GM21825 (cell line): ENCODE measurements at regions not wholly inside any gene's neighbourhood (a gene's known extent, or its start where the extent isn't known, plus 50 kb on each side); places are given as distances from the start of the nearest gene placed in this dataset.

Source experiments
- ATAC-seq: cut with Tn5 transposase; IDR thresholded peaks from one replicate; pipeline ENCODE4 v1.9.1; 2021; ENCODE audit warnings: mild to moderate bottlenecking, moderate library complexity; ENCODE audit not compliant: unreplicated experiment

- ATAC-seq: no peak
These were observed 395.3 kb downstream of the TSN start for GRCh38 chr2:122150524-122151280.

GRCh38 chr2:122152571-122152970 lies 397.1 kb downstream of the TSN start:
- ATAC-seq: no peak

GRCh38 chr2:122156176-122156890 lies 400.9 kb downstream of the TSN start:
- ATAC-seq: no peak

GRCh38 chr2:122157158-122157557 lies 401.7 kb downstream of the TSN start:
- ATAC-seq: no peak

GRCh38 chr2:122163617-122164016 lies 408.2 kb downstream of the TSN start:
- no peak for ATAC-seq

- ATAC-seq: no peak
These were observed 409.5 kb downstream of the TSN start for GRCh38 chr2:122164964-122165363.

- no peak for ATAC-seq
These were observed 411.4 kb downstream of the TSN start for GRCh38 chr2:122166820-122167219.

GRCh38 chr2:122167515-122167914 lies 412.1 kb downstream of the TSN start:
- no peak for ATAC-seq

GRCh38 chr2:122168799-122169198 lies 413.3 kb downstream of the TSN start:
- ATAC-seq: no peak

GRCh38 chr2:122172812-122173211 lies 417.4 kb downstream of the TSN start:
- ATAC-seq: no peak

- no peak for ATAC-seq
These were observed 418.6 kb downstream of the TSN start for GRCh38 chr2:122174061-122174460.

GRCh38 chr2:122179492-122180165 lies 424.2 kb downstream of the TSN start:
- ATAC-seq: no peak

- ATAC-seq: no peak
These were observed 425.5 kb downstream of the TSN start for GRCh38 chr2:122180972-122181371.

- ATAC-seq: no peak
These were observed 427.3 kb downstream of the TSN start for GRCh38 chr2:122182616-122183355.

GRCh38 chr2:122183890-122184289 lies 428.4 kb downstream of the TSN start:
- no peak for ATAC-seq

- no peak for ATAC-seq
These were observed 431.3 kb downstream of the TSN start for GRCh38 chr2:122186761-122187222.

- ATAC-seq: no peak
These were observed 435.9 kb downstream of the TSN start for GRCh38 chr2:122191331-122191730.

GRCh38 chr2:122193622-122194021 lies 438.2 kb downstream of the TSN start:
- ATAC-seq: no peak

- ATAC-seq: no peak
These were observed 439.1 kb downstream of the TSN start for GRCh38 chr2:122194546-122194945.

GRCh38 chr2:122203523-122203922 lies 448.1 kb downstream of the TSN start:
- no peak for ATAC-seq

- no peak for ATAC-seq
These were observed 450.2 kb downstream of the TSN start for GRCh38 chr2:122205641-122206040.
